ENCODE measurements at regions not wholly inside any gene's neighbourhood (a gene's known extent, or its start where the extent isn't known, plus 50 kb on each side); places are given as distances from the start of the nearest gene placed in this dataset.
A peak's percentile ranks its signal among the peaks of the same experiment; 100 is the strongest.
"Not testable (repeated sequence)": the region's sequence is repeated elsewhere in the genome, so short reads cannot be mapped to it uniquely, and the experiment has no call there.

- Histone ChIP-seq H3K4me3 (no peak overlapping the region), H3K27ac (peak overlapping the region; percentile 15), H3K4me1 (ENCODE audit: insufficient read depth) (peaks cover 9% of the 10 kb centered on the region), H3K36me3 (replicated peaks; ENCODE audit: insufficient read depth, low read depth) (no peaks in the 10 kb centered on the region), H3K9me2 (replicated peaks; ENCODE audit: insufficient read depth) (no peaks in the 10 kb centered on the region), H2AFZ (no peak overlapping the region), H3K27me3 (no peaks in the 10 kb centered on the region), H3K4me2 (no peak overlapping the region), H3K9me3 (ENCODE audit: low read depth) (no peaks in the 10 kb centered on the region), H4K20me1 (ENCODE audit: insufficient read depth, poor library complexity, severe bottlenecking) (no peaks in the 10 kb centered on the region), H3K79me2 (no peaks in the 10 kb centered on the region)
- DNase-seq (ENCODE audit: low spot score): no peak
- WGBS (ENCODE audit: low lambda C conversion rate, missing lambda C conversion rate): 93% methylated on average over 2 of the region's 2 CpGs
- no peak for TF ChIP-seq CTCF (IDR thresholded peaks at IDR 0.05; ENCODE audit: poor library complexity)
- TF ChIP-seq EZH2phosphoT487 (IDR thresholded peaks at IDR 0.05; ENCODE audit: low read depth, severe bottlenecking, unreplicated experiment): no peak
- TF ChIP-seq EZH2 (IDR thresholded peaks at IDR 0.05; ENCODE audit: borderline replicate concordance): no peak
These were observed 121.3 kb upstream of the DLG1 start for GRCh38 chr3:197419696-197420095.

GRCh38 chr3:197417911-197418618 lies 119.7 kb upstream of the DLG1 start:
- Histone ChIP-seq H4K20me1 (ENCODE audit: insufficient read depth, poor library complexity, severe bottlenecking) (no peaks in the 10 kb centered on the region), H2AFZ (no peak overlapping the region), H3K4me2 (no peak overlapping the region), H3K36me3 (replicated peaks; ENCODE audit: insufficient read depth, low read depth) (no peaks in the 10 kb centered on the region), H3K4me1 (ENCODE audit: insufficient read depth) (peaks cover 9% of the 10 kb centered on the region), H3K79me2 (no peaks in the 10 kb centered on the region), H3K27me3 (no peaks in the 10 kb centered on the region), H3K4me3 (no peak overlapping the region), H3K9me2 (replicated peaks; ENCODE audit: insufficient read depth) (no peaks in the 10 kb centered on the region), H3K9me3 (ENCODE audit: low read depth) (no peaks in the 10 kb centered on the region), H3K27ac (no peak overlapping the region)
- no peak for DNase-seq (ENCODE audit: low spot score)
- 62% methylated on average over 11 of the region's 11 CpGs for WGBS (ENCODE audit: low lambda C conversion rate, missing lambda C conversion rate)
- no peak for TF ChIP-seq CTCF (IDR thresholded peaks at IDR 0.05; ENCODE audit: poor library complexity)
- TF ChIP-seq EZH2 (IDR thresholded peaks at IDR 0.05; ENCODE audit: borderline replicate concordance): no peak
- no peak for TF ChIP-seq EZH2phosphoT487 (IDR thresholded peaks at IDR 0.05; ENCODE audit: low read depth, severe bottlenecking, unreplicated experiment)

GRCh38 chr3:197417441-197417840 lies 119.0 kb upstream of the DLG1 start:
- Histone ChIP-seq H3K79me2 (no peaks in the 10 kb centered on the region), H3K4me3 (no peak overlapping the region), H2AFZ (no peak overlapping the region), H3K9me3 (ENCODE audit: low read depth) (no peaks in the 10 kb centered on the region), H3K4me1 (ENCODE audit: insufficient read depth) (peaks cover 6% of the 10 kb centered on the region), H3K27me3 (no peaks in the 10 kb centered on the region), H3K9me2 (replicated peaks; ENCODE audit: insufficient read depth) (no peaks in the 10 kb centered on the region), H4K20me1 (ENCODE audit: insufficient read depth, poor library complexity, severe bottlenecking) (no peaks in the 10 kb centered on the region), H3K4me2 (no peak overlapping the region), H3K36me3 (replicated peaks; ENCODE audit: insufficient read depth, low read depth) (no peaks in the 10 kb centered on the region), H3K27ac (no peak overlapping the region)
- 45% methylated on average over 6 of the region's 6 CpGs for WGBS (ENCODE audit: low lambda C conversion rate, missing lambda C conversion rate)
- TF ChIP-seq CTCF (IDR thresholded peaks at IDR 0.05; ENCODE audit: poor library complexity) (no peak), EZH2phosphoT487 (IDR thresholded peaks at IDR 0.05; ENCODE audit: low read depth, severe bottlenecking, unreplicated experiment) (no peak), EZH2 (IDR thresholded peaks at IDR 0.05; ENCODE audit: borderline replicate concordance) (no peak)
- no peak for DNase-seq (ENCODE audit: low spot score)

GRCh38 chr3:197411899-197412298 lies 113.5 kb upstream of the DLG1 start:
- not testable (repeated sequence) for H3K9me3 ChIP-seq (ENCODE audit: low read depth); H2AFZ ChIP-seq; DNase-seq (ENCODE audit: low spot score); H3K79me2 ChIP-seq; H3K4me3 ChIP-seq; H3K36me3 ChIP-seq (replicated peaks; ENCODE audit: insufficient read depth, low read depth); H3K9me2 ChIP-seq (replicated peaks; ENCODE audit: insufficient read depth); H3K4me1 ChIP-seq (ENCODE audit: insufficient read depth); H3K4me2 ChIP-seq; H4K20me1 ChIP-seq (ENCODE audit: insufficient read depth, poor library complexity, severe bottlenecking); H3K27me3 ChIP-seq; H3K27ac ChIP-seq
- WGBS (ENCODE audit: low lambda C conversion rate, missing lambda C conversion rate): 94% methylated on average over 2 of the region's 2 CpGs

- not testable (repeated sequence) for H3K79me2 ChIP-seq; H4K20me1 ChIP-seq (ENCODE audit: insufficient read depth, poor library complexity, severe bottlenecking); H3K27ac ChIP-seq; H3K4me1 ChIP-seq (ENCODE audit: insufficient read depth); DNase-seq (ENCODE audit: low spot score); H3K27me3 ChIP-seq; H3K9me3 ChIP-seq (ENCODE audit: low read depth); H3K36me3 ChIP-seq (replicated peaks; ENCODE audit: insufficient read depth, low read depth); H2AFZ ChIP-seq; H3K9me2 ChIP-seq (replicated peaks; ENCODE audit: insufficient read depth); H3K4me2 ChIP-seq; H3K4me3 ChIP-seq
- 93% methylated on average over 11 of the region's 11 CpGs for WGBS (ENCODE audit: low lambda C conversion rate, missing lambda C conversion rate)
These were observed 111.8 kb upstream of the DLG1 start for GRCh38 chr3:197410170-197410569.

All from hepatocyte (in vitro differentiated cells).